ENCODE measurements at regions not wholly inside any gene's neighbourhood (a gene's known extent, or its start where the extent isn't known, plus 50 kb on each side); places are given as distances from the start of the nearest gene placed in this dataset.
A peak's percentile ranks its signal among the peaks of the same experiment; 100 is the strongest.
"Not testable (repeated sequence)": the region's sequence is repeated elsewhere in the genome, so short reads cannot be mapped to it uniquely, and the experiment has no call there.

DNA sequence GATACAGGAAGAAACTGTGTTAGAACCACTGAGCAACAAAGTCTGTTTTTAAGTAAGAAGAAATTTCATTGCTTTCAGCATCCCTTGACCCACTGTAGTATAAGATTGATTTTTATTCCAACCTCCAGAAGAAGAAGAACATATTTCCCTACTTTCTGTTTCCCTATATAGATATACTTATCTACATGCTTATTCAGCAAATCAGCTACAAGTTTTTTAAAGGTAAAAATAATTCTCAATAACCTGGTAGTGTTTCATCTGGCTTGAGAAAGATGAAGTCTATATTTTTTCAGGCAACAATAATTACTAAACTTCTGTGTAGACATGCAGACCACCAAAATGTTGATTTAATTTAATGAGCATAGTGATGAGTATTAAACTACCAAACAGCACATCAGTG lies 201.0 kb downstream of the OSTF1 start:
- DNase-seq = no peak

DNA sequence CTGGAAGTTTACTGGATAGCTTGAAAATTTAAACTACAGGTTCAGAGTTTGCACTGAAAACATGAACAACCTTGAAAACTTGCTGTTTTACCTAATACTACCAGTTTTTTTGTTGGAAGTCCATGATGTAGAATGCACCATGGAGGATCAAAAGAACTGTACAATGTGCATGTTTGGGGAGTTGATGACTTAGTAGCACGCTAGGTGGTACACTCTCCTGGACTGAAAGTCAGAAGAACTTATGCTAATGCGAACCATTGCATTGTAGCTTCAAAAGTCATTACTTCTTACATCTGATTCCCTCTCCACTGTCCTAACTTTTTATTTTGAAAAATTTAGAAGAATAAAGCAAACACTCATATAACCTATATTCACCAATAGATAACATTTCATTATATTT lies 211.0 kb downstream of the OSTF1 start:
- no peak for DNase-seq

DNA sequence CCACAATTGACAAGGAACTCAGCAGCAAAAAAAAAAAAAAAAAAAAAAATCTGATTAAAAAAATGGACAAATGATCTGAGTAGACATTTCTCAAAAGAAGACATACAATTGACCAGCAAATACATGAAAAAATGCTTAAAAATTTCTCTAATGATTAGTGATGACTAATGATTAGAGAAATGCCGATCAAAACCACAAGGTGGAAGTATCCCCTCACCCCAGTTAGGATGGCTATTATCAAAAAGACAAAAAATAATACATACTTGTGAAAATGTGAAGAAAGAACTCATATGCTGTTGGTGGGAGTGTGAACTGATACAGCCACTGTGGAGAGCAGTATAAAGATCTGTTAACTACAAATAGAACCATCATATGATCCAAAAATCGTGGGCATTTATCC lies 245.3 kb downstream of the OSTF1 start:
- DNase-seq = no peak

DNA sequence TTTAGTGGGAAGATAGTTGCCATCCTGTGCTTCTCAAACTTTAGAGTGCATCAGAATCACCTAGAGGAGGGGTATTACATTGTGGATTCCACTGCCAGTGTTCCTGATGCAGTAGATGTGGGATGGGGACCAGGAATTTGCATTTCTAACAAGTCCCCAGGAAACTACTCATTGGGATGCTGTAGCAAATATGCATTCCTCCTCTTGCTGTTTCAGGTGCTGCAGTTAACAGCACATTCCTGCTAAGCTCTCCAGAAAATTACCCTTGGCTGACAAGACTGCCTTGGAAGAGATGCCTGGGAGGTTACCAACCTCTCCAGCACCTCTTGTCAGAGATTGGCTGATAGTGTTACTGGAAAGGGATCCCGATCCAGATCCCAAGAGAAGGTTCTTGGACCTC lies 270.5 kb downstream of the OSTF1 start:
- no peak for DNase-seq

DNA sequence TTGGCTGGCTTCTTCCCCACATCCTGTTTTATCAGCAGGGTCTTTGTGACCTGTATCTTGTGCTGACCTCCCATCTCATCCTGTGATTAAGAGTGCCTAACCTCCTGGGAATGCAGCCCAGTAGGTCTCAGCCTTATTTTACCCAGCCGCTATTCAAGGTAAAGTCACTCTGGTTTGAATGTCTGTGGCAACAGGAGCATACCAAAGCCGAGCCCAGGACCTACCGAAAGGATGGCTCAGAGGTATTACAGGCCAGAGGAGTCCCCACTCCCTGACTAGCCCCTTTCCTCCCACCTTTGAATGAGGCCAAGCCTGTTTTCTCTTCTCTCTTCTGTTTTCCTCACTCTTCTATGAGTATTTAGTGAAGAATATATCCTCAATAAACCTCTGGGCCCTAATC lies 271.3 kb downstream of the OSTF1 start:
- no peak for DNase-seq

DNA sequence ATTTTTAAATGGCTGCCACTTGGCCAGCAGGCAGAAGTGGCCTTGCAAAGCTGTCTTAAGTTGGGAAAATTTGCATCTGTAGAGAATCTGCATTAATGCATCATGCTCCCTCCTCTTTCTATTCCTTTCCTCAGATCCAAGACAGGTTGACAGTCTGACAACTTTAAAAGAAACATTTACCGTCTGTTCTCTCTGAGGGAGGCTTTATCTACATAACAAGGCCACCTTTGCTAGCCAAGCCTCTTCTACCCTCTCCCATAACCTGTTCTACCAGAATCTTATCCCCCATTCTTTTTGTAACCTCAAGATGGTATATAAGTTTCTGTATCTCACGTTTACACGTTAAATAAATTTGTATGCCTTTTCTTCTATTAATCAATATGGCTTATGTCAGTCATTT lies 271.9 kb downstream of the OSTF1 start:
- no peak for DNase-seq

DNA sequence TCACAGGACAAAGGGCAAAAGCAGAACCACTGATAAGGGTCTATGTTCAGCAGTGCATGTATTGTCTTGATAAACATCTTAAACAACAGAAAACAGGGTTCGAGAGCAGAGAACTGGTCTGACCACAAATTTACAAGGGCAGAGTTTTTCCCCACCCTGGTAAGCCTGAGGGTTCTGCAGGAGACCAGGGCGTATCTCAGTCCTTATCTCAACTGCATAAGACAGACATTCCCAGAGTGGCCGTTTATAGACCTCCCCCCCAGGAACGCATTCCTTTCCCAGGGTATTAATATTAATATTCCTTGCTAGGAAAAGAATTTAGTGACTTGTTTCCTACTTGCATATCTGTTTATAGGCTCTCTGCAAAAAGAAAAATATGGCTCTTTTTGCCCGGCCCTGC lies 274.1 kb downstream of the OSTF1 start:
- not testable (repeated sequence) for DNase-seq

DNA sequence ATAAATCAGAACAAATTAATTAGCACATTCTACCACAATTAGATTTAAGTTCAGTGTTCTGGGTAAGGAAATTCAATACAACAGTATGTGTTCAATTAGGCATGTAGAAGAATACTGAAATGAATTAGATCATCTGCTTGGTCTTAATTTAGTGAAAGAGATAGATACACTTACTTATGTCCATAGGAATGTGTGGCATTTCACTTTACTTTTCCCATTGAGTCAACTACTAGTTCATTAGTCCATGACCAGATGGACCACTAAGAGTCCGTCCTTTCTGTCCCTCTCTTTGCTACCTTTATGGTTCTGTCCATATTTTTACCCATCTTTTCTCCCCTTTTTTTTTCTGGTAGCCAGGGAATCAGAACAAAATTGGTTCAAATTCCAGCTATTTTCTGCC lies 276.9 kb downstream of the OSTF1 start:
- DNase-seq = no peak

DNA sequence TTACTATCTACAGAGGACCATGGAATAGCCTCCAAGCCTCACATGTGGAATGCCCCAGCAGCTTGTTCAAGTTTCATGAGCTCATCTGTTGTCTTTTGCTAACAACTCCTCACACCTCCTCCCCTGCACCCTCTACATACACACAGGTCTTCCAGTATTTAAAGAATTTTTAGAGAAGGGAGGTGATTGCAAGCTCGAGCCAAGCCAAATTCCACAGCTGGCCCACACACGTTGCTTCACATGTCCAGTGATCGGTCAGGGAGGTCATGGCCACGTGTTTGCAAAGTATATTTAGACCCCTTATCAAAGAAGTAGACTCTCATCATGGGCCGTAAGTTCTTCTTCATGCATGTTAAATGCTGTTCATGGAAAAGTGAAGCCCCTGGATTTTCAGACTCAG lies 281.7 kb downstream of the OSTF1 start:
- no peak for DNase-seq

DNA sequence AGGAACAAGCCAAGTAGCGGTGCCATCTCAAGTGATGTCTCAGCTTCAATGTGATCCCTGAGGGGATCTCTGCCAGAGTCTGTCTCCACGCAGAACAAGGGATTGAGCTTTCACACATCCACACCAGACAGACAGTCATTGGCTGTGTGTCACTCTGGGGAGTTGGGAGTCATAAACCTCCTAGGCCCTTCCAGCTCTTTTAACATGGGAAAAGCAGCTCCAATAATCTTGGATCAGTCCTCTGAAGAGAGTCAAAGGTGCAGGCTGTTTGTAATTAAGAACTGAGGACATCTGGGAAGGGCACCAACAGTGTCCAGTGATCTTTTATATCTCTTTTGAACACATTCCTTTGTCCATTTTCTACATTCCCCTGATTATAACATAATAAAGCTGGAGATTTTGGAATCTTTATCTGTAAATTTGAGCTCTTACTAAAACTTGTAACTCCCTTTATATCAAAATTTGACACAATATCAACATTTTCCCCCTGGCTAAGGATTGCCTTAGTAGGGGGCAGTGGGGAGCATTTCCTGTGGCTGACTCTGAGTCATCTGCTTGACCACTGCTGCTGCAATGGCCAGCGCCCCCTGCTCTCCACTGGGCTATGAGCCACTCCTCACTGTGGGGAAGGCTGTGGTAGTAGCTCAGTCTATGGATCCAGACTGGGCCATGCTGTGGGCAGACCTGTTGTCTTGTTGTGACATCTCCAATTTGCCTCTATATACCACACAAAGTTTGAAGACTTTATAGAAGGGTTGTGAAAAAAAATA lies 284.4 kb downstream of the OSTF1 start:
- DNase-seq = no peak

DNA sequence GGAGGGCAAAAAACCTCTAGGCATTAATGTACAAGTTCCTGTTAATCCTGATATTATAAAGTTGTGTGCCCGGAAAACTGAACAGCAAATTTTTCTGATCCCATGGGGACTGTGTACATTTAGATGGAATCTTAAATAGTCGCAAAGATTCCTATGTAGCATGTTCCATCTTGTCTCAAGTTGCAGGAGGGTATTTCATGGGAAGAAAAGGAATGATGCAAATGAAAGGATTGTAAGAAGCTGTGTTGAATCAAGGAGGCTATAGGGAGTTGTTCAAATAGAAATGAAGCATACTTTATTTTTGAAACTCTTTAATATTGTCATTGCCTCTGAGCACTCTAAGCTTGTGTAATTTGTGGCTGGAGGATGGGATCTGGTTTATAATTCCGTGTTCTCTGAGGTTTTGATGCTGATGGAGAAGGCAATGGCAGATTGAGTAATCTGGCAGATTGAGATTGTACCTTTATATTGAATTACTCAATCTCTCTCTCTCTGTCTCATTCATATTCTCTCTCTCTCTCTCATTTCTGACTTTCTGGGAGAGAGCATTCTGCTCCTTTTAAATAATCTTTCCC lies 288.5 kb downstream of the OSTF1 start:
- no peak for DNase-seq

DNA sequence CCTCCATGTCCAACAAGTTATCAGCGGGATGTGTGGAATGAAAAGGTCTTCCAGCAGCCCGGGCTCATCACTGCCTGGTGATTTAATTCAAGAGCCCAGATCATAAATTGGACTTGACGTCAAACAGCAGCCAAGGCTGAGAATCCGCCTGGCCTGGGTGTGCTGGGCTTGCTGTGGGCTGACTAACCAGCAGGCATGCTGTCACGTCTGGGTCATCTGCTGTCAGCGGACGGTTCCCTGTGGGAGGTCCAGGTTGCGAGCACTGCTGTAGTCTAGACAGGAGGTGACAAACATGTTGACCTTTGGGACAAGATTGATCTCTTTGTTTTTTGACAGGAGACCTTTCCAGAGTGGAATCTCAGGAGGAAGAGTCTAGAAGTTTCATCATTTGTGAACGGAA lies 289.7 kb downstream of the OSTF1 start:
- peak; percentile 19 for DNase-seq

DNA sequence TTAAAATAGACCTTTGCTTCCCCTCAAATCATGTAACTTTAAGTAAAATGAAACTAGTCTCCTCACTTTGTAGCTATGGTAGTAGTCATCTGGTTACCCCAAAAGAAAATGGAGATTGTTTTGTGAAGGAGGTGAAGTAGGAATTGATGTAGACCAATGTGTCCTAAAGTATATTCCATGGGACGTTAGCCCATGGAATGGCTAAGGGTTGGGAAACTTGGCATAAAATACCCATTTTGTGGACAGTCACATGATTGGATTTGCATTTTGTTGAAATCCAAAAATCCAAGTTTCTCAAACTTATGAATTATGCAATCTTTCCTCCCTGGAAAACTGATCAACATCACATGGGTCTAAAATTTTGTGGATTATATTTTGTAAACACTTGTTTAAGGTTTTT lies 290.6 kb downstream of the OSTF1 start:
- DNase-seq = no peak

DNA sequence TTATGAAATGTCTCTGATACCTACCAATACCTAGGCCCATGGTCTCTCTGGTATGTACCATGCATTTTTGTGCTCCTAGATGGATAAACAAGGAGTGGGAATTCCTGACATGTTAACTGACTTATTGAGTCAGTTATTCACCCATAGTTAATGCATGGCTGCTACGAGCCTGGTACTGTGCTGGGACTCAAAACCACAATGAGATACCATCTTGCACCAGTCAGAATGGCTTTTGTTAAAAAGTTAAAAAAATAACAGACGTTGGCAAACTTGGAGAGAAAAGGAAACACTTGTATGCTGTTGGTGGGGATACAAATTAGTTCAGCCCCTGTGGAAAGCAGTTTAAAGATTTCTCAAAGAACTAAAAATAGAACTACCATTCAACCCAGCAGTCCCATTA lies 293.8 kb downstream of the OSTF1 start:
- DNase-seq = no peak

DNA sequence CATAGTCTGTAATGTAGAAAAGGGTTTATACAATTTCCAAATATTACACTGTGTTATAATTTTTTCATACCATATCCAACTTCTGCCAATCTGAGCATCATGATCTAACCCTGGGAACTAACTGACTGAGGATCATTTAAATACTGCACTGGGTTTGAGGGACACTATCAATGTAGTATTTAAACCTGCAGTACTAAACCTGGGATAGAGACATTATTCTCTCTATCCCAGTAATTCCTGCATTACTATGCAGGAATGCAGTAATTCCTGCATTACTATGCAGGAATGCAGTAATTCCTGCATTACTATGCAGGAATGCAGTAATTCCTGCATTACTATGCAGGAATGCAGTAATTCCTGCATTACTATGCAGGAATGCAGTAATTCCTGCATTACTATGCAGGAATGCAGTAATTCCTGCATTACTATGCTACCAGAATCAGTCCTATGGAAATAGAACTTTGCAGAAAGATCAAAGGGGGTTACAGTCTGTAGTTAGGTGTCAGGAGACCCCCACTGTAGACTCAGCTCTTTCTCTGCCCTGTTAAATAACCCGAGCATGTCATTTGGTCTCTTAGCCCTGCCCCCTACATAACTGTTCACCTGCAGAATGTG lies 295.2 kb downstream of the OSTF1 start:
- DNase-seq = not testable (repeated sequence)

DNA sequence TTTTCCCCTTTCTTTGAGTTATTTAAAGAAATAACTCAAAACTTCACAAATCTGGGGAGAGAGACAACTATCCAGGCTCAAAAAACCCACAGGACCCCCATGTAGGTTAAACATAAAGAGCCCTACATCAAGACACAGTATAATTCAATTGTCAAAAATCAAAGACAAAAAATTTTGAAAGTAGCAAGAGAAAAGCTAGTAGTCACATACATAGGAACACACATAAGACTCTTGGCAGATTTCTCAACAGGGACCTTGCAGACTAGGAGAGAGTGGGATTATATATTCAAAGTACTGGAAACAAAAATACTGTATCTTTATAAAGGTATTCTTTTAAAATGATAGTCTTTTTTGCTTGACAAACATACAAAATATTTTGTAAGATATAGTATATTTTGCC lies 296.9 kb downstream of the OSTF1 start:
- no peak for DNase-seq

DNA sequence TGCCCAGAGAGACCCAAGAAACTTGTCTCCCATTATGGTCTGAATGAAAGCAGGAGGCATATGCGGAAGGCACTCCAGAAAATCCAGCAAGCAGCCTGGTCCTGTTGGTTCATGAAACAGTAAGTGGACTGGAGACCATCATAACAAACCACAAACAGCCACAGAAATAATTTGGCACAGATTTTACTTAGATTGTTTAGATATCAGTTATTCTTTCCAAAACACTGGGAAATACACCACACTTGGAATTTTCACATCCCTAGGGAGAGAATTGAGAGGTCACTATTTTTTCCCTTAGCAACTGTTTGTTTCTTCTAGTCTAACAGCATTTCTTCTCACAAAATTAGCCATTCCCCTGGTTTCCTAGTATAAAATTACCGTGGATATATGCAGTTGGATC lies 300.8 kb downstream of the OSTF1 start:
- DNase-seq = no peak

DNA sequence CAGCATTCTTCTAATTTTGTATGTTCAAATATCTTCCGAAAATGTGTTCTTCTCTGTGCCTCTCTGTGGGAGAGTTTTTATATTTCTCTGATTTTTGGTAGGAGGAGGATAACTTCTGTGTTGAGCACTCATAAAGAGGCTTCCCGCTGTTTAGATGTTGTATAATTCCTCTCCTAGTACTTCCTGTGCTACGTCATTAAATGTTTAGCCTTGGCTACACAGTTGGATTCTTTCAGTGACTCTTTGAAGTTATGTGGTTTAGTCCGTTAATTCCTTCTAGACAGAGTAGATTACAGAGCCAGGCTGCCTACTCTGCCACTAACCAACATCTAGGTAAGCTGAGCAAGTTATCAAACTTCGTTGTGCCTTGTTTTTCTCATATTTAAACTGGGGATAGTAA lies 302.6 kb downstream of the OSTF1 start:
- DNase-seq = no peak

DNA sequence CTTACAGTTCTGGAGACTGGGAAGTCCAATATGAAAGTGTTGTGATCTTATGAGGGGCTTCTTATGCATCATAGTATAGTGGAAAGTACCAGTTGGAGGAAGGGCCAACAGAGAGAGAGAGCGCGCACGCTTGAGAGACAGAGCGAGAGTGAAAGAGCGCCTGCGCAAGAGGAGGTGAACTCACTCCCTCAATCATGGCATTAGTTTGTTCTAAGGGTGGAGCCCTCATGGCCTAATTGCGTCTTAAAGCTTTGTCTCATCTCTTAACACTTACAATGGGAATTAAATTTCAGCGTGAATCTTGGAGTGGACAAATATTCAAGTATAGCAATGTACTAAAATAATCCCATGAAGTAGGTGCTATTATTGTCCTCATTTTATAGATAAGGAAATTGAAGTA lies 303.2 kb downstream of the OSTF1 start:
- no peak for DNase-seq

DNA sequence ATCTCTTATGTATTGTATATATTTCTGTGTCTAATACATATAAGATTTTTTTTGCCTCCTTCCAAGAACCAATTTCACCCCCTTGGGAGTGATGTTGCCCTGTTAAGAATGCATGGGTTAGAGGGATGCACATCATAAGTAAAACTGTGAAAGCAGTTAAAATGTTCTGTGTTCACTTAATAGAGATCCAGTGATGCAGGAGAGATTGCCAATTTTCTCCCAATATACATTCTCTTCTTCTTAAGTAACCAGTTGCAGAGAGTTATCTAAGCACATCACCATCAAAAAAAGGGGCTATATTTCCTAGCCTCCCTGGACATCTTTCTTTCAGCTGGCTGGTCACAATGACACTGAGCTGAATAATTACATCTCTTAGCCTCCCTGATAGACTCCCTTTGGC lies 307.0 kb downstream of the OSTF1 start:
- DNase-seq = no peak

DNA sequence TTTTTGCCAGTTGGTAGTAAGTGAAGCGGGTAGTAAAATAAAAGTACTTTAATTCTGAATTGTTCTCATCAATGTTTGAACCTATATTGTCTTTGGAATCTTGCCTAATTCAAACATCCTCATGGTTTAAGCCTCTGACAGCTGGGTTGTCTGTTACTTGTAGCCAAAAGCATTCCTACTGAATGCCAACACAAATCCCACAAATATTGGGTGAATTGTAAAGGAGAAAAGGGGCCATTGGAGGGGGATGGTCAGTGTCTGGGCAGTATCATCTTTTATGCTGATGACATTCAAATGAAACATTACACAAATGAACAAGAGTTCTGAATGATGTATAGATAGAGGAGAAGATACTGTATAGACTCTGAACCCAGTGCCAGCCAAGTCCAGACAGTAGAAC lies 309.5 kb downstream of the OSTF1 start:
- DNase-seq = no peak

DNA sequence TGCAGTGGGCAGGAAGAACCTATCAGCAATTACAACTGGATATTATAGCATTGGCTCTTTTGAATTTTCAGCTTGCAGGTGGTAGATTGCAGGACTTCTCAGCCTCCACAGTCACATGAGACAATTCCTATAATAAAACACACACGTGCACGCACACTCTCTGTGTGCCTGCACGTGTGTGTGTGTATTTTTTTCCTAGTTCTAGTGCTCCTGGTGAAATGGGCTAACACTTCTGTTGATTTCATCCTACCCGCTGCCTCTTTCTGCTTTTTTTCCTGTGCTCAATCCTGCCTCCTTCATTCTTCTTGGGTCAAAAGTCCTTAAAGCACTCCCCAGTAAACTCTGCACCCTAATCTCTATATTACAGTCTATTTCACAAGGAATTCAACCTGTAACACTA lies 320.1 kb downstream of the OSTF1 start:
- no peak for DNase-seq

DNA sequence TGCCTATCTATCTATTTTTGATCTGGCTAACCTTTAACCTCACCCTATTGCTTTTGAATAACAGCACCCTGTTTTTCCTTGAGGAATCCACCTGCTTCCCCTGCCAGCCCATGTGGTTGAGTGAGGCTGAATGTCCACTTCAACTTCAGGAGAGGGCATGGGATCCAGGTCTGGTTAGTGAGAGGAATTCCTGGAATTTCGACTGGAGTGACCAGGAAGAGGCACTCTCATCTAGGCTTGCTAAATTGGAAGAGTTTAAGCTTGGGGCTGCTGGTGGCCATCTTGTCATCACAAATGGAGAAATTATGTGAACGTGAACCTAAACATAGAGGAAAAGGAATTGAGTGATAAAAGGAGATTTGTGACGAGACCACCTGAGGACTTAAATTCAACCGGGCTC lies 322.1 kb downstream of the OSTF1 start:
- DNase-seq = no peak

DNA sequence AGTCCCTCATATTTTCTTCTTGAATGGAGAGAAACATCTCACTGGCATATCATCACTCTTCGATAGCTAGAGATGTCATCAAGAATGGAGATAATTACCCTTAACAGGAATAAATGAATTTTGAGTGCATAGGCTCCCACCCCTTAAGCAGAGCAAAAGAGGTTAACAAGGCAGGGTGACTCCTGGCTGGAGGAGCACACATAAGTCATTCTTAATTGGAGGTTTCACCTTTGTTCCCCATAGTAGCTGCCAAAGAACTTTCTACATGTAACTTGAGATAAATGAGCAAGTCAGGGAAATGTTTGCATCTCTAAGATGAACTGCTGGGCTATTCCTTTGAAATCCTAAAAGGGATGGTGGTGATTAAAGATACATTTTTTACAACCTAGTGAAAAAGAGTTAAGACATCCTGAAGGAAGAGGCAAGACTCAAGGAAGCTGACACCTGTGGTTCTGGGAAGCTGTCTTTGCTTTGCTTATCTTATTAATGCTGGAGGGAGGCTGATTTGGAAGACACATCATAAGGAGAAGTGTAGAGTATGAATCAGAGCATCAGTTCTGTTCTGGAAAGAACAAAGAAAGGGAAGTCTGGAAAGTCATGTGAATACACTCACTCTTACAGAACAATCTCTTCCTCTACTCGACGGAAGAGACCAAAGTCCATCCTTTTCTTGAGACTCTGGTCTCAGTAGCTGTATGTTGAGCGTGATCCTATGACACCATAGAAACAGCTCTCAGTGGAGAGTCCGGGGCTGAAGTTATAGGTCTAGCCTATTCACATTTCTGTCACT lies 326.3 kb downstream of the OSTF1 start:
- no peak for DNase-seq

Measured in femur (tissue), 1 donor.